Sigmoid colon (tissue), 4 donors: ENCODE measurements at regions not wholly inside any gene's neighbourhood (a gene's known extent, or its start where the extent isn't known, plus 50 kb on each side); places are given as distances from the start of the nearest gene placed in this dataset.

Source experiments
- POLR2AphosphoS5 ChIP-seq, 4 donors: sonication (generic); formaldehyde crosslinking; IDR thresholded peaks; one replicate each; pipeline ENCODE4 v1.6.1; 2017; ENCODE audit warnings: antibody characterized with exemption in 4 of 4
- TF ChIP-seq, protein P1 (sequence below), 4 experiments: fragments of 450-650 bp in 3 of 4; fragments of 200-600 bp in 1 of 4; IDR thresholded peaks; one replicate each; pipeline ENCODE4 v1.5.1; 2016 to 2019; ENCODE audit warnings: antibody characterized with exemption in 4 of 4, mild to moderate bottlenecking in 3 of 4, moderate library complexity in 2 of 4

DNA sequence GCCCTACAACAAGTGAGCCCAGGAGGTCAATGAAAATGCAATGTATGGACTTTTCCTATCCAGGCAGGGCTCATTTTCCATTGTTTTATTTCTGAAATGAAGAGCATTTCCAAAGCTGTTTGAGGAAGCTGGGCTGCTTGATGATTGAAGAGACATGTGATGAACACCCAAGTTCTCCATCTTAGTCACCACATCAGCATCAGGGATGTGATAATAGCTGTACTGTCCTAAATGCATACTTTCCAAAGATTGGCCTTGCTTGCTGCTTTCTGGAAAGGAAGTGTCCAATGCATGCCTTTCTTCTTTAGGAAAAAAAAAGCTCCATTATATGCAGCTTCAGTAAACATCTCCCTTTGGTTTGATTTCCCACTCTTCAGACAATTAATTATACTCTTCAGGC, 425.9 kb upstream of the RUNX1 start:
- TF ChIP-seq POLR2AphosphoS5 (IDR thresholded peaks at IDR 0.05), result peak in 1 of 4 donors; percentile 8
- TF ChIP-seq, protein P1, sequence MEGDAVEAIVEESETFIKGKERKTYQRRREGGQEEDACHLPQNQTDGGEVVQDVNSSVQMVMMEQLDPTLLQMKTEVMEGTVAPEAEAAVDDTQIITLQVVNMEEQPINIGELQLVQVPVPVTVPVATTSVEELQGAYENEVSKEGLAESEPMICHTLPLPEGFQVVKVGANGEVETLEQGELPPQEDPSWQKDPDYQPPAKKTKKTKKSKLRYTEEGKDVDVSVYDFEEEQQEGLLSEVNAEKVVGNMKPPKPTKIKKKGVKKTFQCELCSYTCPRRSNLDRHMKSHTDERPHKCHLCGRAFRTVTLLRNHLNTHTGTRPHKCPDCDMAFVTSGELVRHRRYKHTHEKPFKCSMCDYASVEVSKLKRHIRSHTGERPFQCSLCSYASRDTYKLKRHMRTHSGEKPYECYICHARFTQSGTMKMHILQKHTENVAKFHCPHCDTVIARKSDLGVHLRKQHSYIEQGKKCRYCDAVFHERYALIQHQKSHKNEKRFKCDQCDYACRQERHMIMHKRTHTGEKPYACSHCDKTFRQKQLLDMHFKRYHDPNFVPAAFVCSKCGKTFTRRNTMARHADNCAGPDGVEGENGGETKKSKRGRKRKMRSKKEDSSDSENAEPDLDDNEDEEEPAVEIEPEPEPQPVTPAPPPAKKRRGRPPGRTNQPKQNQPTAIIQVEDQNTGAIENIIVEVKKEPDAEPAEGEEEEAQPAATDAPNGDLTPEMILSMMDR (IDR thresholded peaks at IDR 0.05), result no peak
